HL-60 (cell line): ENCODE measurements at regions not wholly inside any gene's neighbourhood (a gene's known extent, or its start where the extent isn't known, plus 50 kb on each side); places are given as distances from the start of the nearest gene placed in this dataset.

Source experiments
- CTCF ChIP-seq: IDR thresholded peaks from one replicate; pipeline ENCODE4 v1.5.1; 2011; ENCODE audit warnings: low read length, control low read depth, inconsistent platforms; ENCODE audit not compliant: insufficient read depth
- GABPA ChIP-seq: IDR thresholded peaks from 2 replicates; pipeline ENCODE4 v1.6.1; 2012; ENCODE audit warnings: low read depth
- POLR2AphosphoS5 ChIP-seq: IDR thresholded peaks from 2 replicates; pipeline ENCODE4 v1.6.1; 2012; ENCODE audit warnings: low read depth
- REST ChIP-seq: IDR thresholded peaks from 2 replicates; pipeline ENCODE4 v1.6.1; 2012; ENCODE audit warnings: low read depth; ENCODE audit not compliant: insufficient replicate concordance
- SPI1 ChIP-seq: IDR thresholded peaks from 2 replicates; pipeline ENCODE4 v1.6.1; 2012; ENCODE audit warnings: low read depth, mild to moderate bottlenecking, borderline replicate concordance

GRCh38 chr16:20257234-20257633, 70.1 kb downstream of the GP2 start:
- TF ChIP-seq CTCF: no peak
- no peak for TF ChIP-seq SPI1
- TF ChIP-seq POLR2AphosphoS5: no peak
- TF ChIP-seq REST: no peak
- TF ChIP-seq GABPA: no peak
